ENCODE measurements at regions not wholly inside any gene's neighbourhood (a gene's known extent, or its start where the extent isn't known, plus 50 kb on each side); places are given as distances from the start of the nearest gene placed in this dataset.

- Mint-ChIP-seq H3K36me3 (no peaks in the 10 kb centered on the region), H3K9me3 (peaks cover 0 to 6% (median 3%) of the 10 kb centered on the region in 9 donors), H3K4me3 (no peak overlapping the region), H3K27ac (no peak overlapping the region), H3K4me1 (no peaks in the 10 kb centered on the region), H3K27me3 (no peaks in the 10 kb centered on the region)
- ATAC-seq (no peak), DNase-seq (no peak)
- POLR2A ChIA-PET = no interaction called here
These were observed 487.0 kb upstream of the RGS18 start for GRCh38 chr1:191671236-191671635.

GRCh38 chr1:191674626-191675179 is 483.6 kb upstream of the RGS18 start:
- H3K4me3 Mint-ChIP-seq = no peak overlapping the region
- POLR2A ChIA-PET = interaction anchor here (0.6 kb wide), 1 partner anchor 23 kb away, joined by 7 read pairs; no protein-coding TSS in a partner anchor
- no peak overlapping the region for H3K27ac Mint-ChIP-seq
- peaks cover 0 to 11% (median 7%) of the 10 kb centered on the region in 9 donors for H3K9me3 Mint-ChIP-seq
- ATAC-seq (no peak), DNase-seq (no peak)
- H3K36me3 Mint-ChIP-seq = no peaks in the 10 kb centered on the region
- H3K4me1 Mint-ChIP-seq = no peaks in the 10 kb centered on the region
- no peaks in the 10 kb centered on the region for H3K27me3 Mint-ChIP-seq

GRCh38 chr1:191675856-191676783 is 482.1 kb upstream of the RGS18 start:
- H3K36me3 Mint-ChIP-seq = no peaks in the 10 kb centered on the region
- H3K9me3 Mint-ChIP-seq = peaks cover 0 to 13% (median 7%) of the 10 kb centered on the region in 9 donors
- DNase-seq (no peak), ATAC-seq (no peak)
- no peak overlapping the region for H3K4me3 Mint-ChIP-seq
- H3K27ac Mint-ChIP-seq = no peak overlapping the region
- H3K4me1 Mint-ChIP-seq = no peaks in the 10 kb centered on the region
- no peaks in the 10 kb centered on the region for H3K27me3 Mint-ChIP-seq
- POLR2A ChIA-PET = no interaction called here

GRCh38 chr1:191685669-191686068 is 472.6 kb upstream of the RGS18 start:
- no peaks in the 10 kb centered on the region for H3K4me1 Mint-ChIP-seq
- ATAC-seq = no peak
- H3K27ac Mint-ChIP-seq = no peak overlapping the region
- H3K4me3 Mint-ChIP-seq = no peak overlapping the region
- H3K9me3 Mint-ChIP-seq = peaks cover 0 to 12% (median 5%) of the 10 kb centered on the region in 9 donors
- no peak for DNase-seq
- no peaks in the 10 kb centered on the region for H3K27me3 Mint-ChIP-seq
- POLR2A ChIA-PET = no interaction called here
- H3K36me3 Mint-ChIP-seq = no peaks in the 10 kb centered on the region

- no peaks in the 10 kb centered on the region for H3K27me3 Mint-ChIP-seq
- no peak overlapping the region for H3K27ac Mint-ChIP-seq
- H3K4me3 Mint-ChIP-seq = no peak overlapping the region
- H3K4me1 Mint-ChIP-seq = no peaks in the 10 kb centered on the region
- ATAC-seq (no peak), DNase-seq (no peak)
- H3K9me3 Mint-ChIP-seq = peaks cover 0 to 11% (median 4%) of the 10 kb centered on the region in 9 donors
- POLR2A ChIA-PET = no interaction called here
- H3K36me3 Mint-ChIP-seq = no peaks in the 10 kb centered on the region
These were observed 470.5 kb upstream of the RGS18 start for GRCh38 chr1:191687721-191688120.

GRCh38 chr1:191690931-191691330 is 467.3 kb upstream of the RGS18 start:
- POLR2A ChIA-PET = no interaction called here
- H3K9me3 Mint-ChIP-seq = peaks cover 3 to 20% (median 9%) of the 10 kb centered on the region in 9 donors

GRCh38 chr1:191693797-191694196 is 464.5 kb upstream of the RGS18 start:
- H3K4me3 Mint-ChIP-seq = no peak overlapping the region
- no peaks in the 10 kb centered on the region for H3K36me3 Mint-ChIP-seq
- POLR2A ChIA-PET = no interaction called here
- H3K27ac Mint-ChIP-seq = no peak overlapping the region
- H3K9me3 Mint-ChIP-seq = peaks cover 2 to 20% (median 9%) of the 10 kb centered on the region in 9 donors
- no peaks in the 10 kb centered on the region for H3K27me3 Mint-ChIP-seq
- DNase-seq (no peak), ATAC-seq (no peak)
- peaks cover 0 to 2% (median 0%) of the 10 kb centered on the region in 4 donors for H3K4me1 Mint-ChIP-seq

More at GRCh38 chr1:191690931-191691330, 467.3 kb upstream of the RGS18 start:
- Mint-ChIP-seq H3K27ac (no peak overlapping the region), H3K27me3 (no peaks in the 10 kb centered on the region), H3K36me3 (no peaks in the 10 kb centered on the region), H3K4me3 (no peak overlapping the region), H3K4me1 (no peaks in the 10 kb centered on the region)
- DNase-seq (no peak), ATAC-seq (no peak)

GRCh38 chr1:191695865-191696264 is 462.4 kb upstream of the RGS18 start:
- Mint-ChIP-seq H3K36me3 (no peaks in the 10 kb centered on the region), H3K4me1 (peaks cover 0 to 2% (median 0%) of the 10 kb centered on the region in 4 donors), H3K9me3 (peaks cover 0 to 22% (median 9%) of the 10 kb centered on the region in 9 donors), H3K27me3 (no peaks in the 10 kb centered on the region), H3K4me3 (no peak overlapping the region), H3K27ac (no peak overlapping the region)
- POLR2A ChIA-PET = no interaction called here
- DNase-seq (no peak), ATAC-seq (no peak)

GRCh38 chr1:191696354-191696753 is 461.9 kb upstream of the RGS18 start:
- no peaks in the 10 kb centered on the region for H3K27me3 Mint-ChIP-seq
- H3K27ac Mint-ChIP-seq = no peak overlapping the region
- POLR2A ChIA-PET = no interaction called here
- no peak for DNase-seq
- no peaks in the 10 kb centered on the region for H3K36me3 Mint-ChIP-seq
- peaks cover 0 to 2% (median 0%) of the 10 kb centered on the region in 4 donors for H3K4me1 Mint-ChIP-seq
- peaks cover 0 to 22% (median 9%) of the 10 kb centered on the region in 9 donors for H3K9me3 Mint-ChIP-seq
- no peak overlapping the region for H3K4me3 Mint-ChIP-seq
- ATAC-seq = no peak

- POLR2A ChIA-PET = no interaction called here
- Mint-ChIP-seq H3K4me3 (no peak overlapping the region), H3K36me3 (no peaks in the 10 kb centered on the region), H3K4me1 (peaks cover 0 to 2% (median 0%) of the 10 kb centered on the region in 4 donors), H3K27ac (no peak overlapping the region), H3K9me3 (peaks cover 0 to 23% (median 9%) of the 10 kb centered on the region in 9 donors), H3K27me3 (no peaks in the 10 kb centered on the region)
- ATAC-seq (no peak), DNase-seq (no peak)
These were observed 460.7 kb upstream of the RGS18 start for GRCh38 chr1:191697556-191697955.

GRCh38 chr1:191698246-191698645 is 460.0 kb upstream of the RGS18 start:
- Mint-ChIP-seq H3K36me3 (no peaks in the 10 kb centered on the region), H3K4me1 (peaks cover 0 to 2% (median 0%) of the 10 kb centered on the region in 4 donors), H3K27me3 (no peaks in the 10 kb centered on the region), H3K9me3 (peaks cover 0 to 20% (median 9%) of the 10 kb centered on the region in 9 donors), H3K27ac (no peak overlapping the region), H3K4me3 (no peak overlapping the region)
- DNase-seq (no peak), ATAC-seq (no peak)
- POLR2A ChIA-PET = no interaction called here

- Mint-ChIP-seq H3K36me3 (no peaks in the 10 kb centered on the region), H3K27ac (no peak overlapping the region), H3K27me3 (no peaks in the 10 kb centered on the region), H3K4me3 (no peak overlapping the region), H3K9me3 (peaks cover 0 to 13% (median 0%) of the 10 kb centered on the region in 9 donors), H3K4me1 (peaks cover 0 to 2% (median 0%) of the 10 kb centered on the region in 4 donors)
- ATAC-seq (no peak), DNase-seq (no peak)
- POLR2A ChIA-PET = no interaction called here
These were observed 458.9 kb upstream of the RGS18 start for GRCh38 chr1:191699343-191699742.

GRCh38 chr1:191700922-191701321 is 457.3 kb upstream of the RGS18 start:
- no peaks in the 10 kb centered on the region for H3K36me3 Mint-ChIP-seq
- H3K27me3 Mint-ChIP-seq = no peaks in the 10 kb centered on the region
- H3K4me1 Mint-ChIP-seq = peaks cover 0 to 2% (median 0%) of the 10 kb centered on the region in 4 donors
- H3K9me3 Mint-ChIP-seq = peaks cover 0 to 13% (median 7%) of the 10 kb centered on the region in 9 donors
- DNase-seq (no peak), ATAC-seq (no peak)
- H3K4me3 Mint-ChIP-seq = no peak overlapping the region
- H3K27ac Mint-ChIP-seq = no peak overlapping the region
- POLR2A ChIA-PET = no interaction called here
